Activated CD4-positive, alpha-beta T cell treated with anti-CD3 and anti-CD28 coated beads, Interleukin-2, amount 50 U/mL, for 4 hours (primary cell): ENCODE measurements at regions not wholly inside any gene's neighbourhood (a gene's known extent, or its start where the extent isn't known, plus 50 kb on each side); places are given as distances from the start of the nearest gene placed in this dataset.

Experiments used
- DNase-seq, 2 experiments: peaks; one replicate each; pipeline ENCODE4 v3.0.0-alpha.2; 2020

DNA sequence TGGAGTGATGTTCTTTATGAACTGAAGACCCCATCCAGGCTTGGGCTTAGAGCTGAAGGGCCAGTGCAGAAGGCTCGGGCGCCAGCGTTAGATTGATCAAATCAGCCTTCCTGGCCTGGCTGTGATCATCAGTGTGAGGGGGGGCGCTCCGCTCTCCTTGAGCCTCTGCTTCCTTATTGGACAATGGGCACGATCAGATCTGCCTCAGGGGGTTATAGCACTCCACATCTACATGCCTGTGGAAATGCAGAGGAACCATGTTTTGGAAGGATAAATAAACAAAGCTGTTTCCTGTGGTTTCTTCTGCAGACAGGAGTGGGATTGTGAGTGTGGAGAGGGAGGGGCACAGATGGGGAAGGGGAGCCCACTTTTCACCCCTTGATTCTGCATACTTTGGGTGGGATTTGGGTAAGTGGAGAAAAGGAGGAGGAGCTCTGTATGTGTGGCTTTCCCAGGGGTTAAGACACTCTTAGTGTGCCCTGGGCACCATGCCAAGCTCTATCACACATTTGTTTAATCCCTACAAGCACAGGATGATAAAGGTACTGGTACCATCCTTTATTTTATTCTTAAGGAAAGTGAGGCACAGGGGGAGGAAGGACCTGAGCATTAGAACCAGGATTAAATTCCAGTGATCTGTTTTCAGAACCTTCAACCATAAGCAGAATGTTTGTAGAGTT, 150.5 kb downstream of the EN1 start:
- DNase-seq = no peak

- no peak for DNase-seq
Measured at GRCh38 chr2:118693287-118693822, 154.1 kb downstream of the EN1 start.

GRCh38 chr2:118689874-118690273, 157.6 kb downstream of the EN1 start:
- DNase-seq = no peak

DNA sequence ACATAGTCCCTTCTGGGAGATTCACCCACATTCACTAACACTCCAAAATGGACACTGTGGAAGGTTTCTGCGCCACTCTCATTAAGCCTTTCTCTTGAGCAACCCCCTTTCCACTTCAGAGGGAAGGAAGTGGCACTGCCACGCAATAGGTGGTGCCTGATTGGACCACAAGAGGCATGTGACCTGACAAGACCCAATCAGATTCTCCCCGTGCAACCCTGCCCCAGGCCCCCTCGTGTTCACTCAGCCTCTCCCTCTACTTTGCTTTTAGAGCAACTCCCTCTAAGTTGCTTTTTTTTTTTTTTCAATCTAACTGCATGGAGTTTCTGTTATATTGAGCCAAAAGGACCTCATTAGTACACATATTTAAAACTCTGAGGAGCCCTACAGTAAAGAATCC, 158.0 kb downstream of the EN1 start:
- no peak for DNase-seq

DNA sequence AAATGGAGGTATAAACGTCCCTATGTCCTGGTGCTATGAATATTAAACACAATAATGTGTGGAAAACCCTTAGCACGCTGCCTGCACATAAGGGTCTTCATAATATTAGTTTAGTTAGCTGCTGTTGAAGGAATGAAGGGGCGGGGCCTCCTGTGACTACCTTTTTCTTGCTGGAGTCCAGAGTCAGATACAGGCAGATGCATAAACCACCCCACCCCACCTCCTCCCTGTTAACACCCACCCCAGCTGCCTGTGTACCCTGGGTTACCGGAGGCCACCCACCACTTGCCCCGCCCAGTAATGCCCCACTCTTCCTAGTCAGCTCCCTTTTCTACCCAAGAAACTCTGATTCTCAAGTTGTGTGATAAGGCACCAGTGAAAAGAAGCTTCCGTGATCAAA, 158.4 kb downstream of the EN1 start:
- DNase-seq = no peak

- DNase-seq = no peak
Measured at GRCh38 chr2:118687698-118688097, 159.8 kb downstream of the EN1 start.

- no peak for DNase-seq
Measured at GRCh38 chr2:118687192-118687591, 160.3 kb downstream of the EN1 start.

DNA sequence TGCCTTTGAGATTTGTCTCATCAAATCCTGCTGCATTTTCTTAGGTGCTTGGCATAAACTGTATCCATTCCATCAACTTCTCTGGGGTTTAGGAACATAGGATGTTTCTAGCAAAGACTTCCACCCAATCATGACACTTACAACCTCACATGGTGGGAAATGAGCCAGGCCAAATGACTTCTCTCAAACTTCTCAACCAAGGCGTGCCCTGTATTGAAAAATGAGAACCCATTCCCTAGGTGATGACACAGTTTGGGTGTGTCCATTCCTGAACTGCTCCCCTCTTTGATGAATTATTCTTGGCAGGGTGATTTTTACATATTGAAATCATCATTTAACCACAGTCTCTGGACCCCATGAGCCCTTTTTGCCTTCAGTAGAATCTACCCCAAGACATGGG, 161.1 kb downstream of the EN1 start:
- no peak for DNase-seq

DNA sequence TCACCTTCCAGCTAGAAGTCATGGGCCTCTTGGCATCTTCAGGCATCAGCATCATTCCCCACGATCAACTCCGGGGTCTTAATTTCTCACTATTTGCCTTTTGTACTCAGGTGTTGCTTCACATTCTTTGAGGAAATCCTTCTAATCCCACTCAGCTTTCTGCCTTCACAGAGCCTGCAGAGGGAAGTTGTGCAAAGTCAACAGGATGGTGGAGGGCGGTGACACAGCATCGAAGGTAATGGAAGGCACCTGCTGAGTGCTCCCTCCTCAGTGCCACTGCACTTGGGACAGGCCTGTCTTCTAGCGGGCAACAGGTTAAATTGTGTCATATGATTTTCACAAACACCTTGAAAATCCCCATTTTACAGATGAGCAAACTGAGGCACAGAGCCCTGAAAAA, 164.0 kb downstream of the EN1 start:
- no peak for DNase-seq

GRCh38 chr2:118678985-118679384, 168.5 kb downstream of the EN1 start:
- no peak for DNase-seq

GRCh38 chr2:118677546-118677945, 169.9 kb downstream of the EN1 start:
- DNase-seq = no peak

DNA sequence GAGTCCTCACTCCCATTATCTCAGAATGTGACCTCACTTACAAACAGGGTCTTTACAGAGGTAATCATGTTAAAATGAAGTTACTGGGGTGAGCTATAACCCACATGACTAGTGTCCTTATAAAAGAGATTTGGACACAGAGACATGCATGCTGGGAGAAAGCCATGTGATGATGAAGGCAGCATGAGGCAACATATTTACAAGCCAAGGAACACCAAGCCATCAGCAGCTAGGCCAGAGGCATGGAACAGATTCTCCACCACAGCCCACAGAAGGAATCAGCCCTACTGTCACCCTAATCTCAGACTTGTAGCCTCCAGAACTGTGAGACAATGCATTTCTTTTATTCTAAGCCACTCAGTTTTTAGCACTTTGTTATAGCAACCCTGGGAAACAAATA, 171.9 kb downstream of the EN1 start:
- DNase-seq = no peak

GRCh38 chr2:118672571-118673158, 174.8 kb downstream of the EN1 start:
- DNase-seq = no peak

- no peak for DNase-seq
Measured at GRCh38 chr2:118671701-118672454, 175.6 kb downstream of the EN1 start.

GRCh38 chr2:118670838-118671237, 176.6 kb downstream of the EN1 start:
- DNase-seq = no peak

- DNase-seq = no peak
Measured at GRCh38 chr2:118670276-118670675, 177.2 kb downstream of the EN1 start.

DNA sequence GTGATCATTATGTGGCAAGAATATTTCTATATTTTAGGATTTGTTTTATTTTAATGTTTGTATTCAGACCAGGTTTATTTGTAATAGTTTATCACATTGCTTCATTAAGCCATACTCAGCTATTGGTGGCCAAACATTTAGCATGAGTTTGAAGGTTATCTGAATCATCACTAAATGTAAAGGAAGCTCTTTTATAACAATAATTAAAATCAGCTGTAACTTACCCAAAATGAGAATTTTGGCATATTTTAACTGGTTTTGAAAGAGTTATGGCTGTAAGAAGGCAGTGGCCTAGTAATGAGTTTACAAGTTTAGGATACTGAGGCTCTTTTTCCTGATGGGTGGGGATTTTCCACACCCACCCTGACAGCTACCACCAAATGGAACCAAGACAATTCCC, 177.8 kb downstream of the EN1 start:
- no peak for DNase-seq

GRCh38 chr2:118668431-118669424, 178.7 kb downstream of the EN1 start:
- DNase-seq = no peak

DNA sequence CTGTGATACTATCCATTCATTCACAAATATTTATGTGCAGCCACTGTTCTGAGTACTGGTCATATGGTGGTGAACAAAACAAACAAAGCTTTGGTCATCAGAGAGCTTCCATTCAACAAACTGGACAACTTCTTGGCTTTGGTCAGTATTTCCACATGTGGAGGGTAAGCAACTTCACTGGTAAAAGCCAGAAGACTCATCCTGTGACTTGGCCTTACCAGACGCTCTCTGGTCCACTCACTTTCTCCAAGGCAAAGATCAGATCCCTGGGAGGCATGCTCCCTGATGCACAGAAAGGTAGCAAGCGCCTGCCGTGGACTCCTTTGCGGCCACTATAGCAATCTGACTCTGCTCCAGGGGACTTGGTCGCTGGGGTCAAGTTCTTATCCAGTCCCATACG, 179.5 kb downstream of the EN1 start:
- no peak for DNase-seq

GRCh38 chr2:118667348-118667747, 180.1 kb downstream of the EN1 start:
- no peak for DNase-seq

DNA sequence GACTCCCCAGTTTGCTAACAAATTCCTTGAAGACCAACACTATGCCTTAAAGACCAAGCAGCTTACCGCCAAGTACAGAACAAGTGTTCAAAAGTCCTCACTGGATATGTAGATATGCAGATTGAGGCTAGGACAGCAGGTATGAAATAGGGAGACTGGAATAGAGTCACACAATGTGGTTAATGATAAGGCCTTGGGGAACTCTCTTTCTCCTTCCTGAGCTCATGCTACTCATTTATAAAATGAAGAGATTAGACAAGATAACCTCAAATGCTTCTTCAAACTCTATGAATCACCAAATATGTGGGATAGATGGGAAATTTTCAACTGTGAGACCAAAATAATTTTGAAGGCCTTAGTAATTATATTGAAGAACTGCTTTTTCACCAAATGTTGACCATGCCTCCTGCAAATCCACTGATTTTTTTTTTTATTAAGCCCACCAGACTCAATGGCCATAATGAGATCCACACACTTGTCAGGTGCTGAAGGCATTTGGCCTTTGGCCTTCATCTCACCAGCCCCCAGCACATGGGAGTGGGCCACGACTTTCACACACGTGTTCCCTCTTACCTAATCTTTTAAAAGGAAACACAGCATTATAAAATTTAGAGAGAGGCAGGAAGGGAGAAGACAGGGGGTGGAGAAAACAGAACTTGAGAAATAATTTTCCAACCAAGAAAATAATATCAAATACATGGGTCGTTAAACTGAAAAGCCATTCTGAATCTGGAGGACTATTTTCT, 181.5 kb downstream of the EN1 start:
- DNase-seq = no peak

- no peak for DNase-seq
Measured at GRCh38 chr2:118661179-118661578, 186.3 kb downstream of the EN1 start.
